ENCODE measurements at regions not wholly inside any gene's neighbourhood (a gene's known extent, or its start where the extent isn't known, plus 50 kb on each side); places are given as distances from the start of the nearest gene placed in this dataset.

DNA sequence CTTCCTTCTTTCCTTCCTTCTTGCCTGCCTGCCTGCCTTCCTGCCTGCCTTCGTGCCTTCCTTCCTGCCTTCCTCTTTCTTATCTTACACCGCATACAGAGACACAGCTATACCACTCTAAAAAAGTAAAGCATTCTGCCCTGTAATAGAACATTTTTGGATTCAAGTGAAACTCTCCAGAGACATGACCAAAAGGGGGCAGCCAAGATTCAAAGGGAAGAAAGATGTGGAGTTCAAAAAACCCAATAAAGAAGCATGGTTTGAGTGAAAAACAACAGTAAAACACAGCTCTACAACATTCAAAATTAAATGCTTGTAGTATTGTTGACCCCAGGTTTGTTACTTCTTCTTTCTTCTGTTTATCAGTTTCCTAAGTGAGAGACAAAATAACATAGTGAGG, 914.9 kb upstream of the PCDH7 start:
- TF ChIP-seq POLR2A (IDR thresholded peaks at IDR 0.05): no peak
- TF ChIP-seq, protein P1, sequence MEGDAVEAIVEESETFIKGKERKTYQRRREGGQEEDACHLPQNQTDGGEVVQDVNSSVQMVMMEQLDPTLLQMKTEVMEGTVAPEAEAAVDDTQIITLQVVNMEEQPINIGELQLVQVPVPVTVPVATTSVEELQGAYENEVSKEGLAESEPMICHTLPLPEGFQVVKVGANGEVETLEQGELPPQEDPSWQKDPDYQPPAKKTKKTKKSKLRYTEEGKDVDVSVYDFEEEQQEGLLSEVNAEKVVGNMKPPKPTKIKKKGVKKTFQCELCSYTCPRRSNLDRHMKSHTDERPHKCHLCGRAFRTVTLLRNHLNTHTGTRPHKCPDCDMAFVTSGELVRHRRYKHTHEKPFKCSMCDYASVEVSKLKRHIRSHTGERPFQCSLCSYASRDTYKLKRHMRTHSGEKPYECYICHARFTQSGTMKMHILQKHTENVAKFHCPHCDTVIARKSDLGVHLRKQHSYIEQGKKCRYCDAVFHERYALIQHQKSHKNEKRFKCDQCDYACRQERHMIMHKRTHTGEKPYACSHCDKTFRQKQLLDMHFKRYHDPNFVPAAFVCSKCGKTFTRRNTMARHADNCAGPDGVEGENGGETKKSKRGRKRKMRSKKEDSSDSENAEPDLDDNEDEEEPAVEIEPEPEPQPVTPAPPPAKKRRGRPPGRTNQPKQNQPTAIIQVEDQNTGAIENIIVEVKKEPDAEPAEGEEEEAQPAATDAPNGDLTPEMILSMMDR (IDR thresholded peaks at IDR 0.05): no peak

Measured in tibial nerve (tissue), 3 donors.